Endometrium (tissue), 2 donors: ENCODE measurements at regions not wholly inside any gene's neighbourhood (a gene's known extent, or its start where the extent isn't known, plus 50 kb on each side); places are given as distances from the start of the nearest gene placed in this dataset.
A peak's percentile ranks its signal among the peaks of the same experiment; 100 is the strongest.
"Not testable (repeated sequence)": the region's sequence is repeated elsewhere in the genome, so short reads cannot be mapped to it uniquely, and the experiment has no call there.

Experiments used
- FAIRE-seq: peaks from 2 replicates; lab custom pipeline; 2012; peaks lifted over from hg19 to GRCh38; lab: Jason Lieb, UNC
- donor health status: control.
- donor health status: control.

- FAIRE-seq: no peak
These were observed 388.2 kb downstream of the PTPRU start for GRCh38 chr1:29624320-29625083.

DNA sequence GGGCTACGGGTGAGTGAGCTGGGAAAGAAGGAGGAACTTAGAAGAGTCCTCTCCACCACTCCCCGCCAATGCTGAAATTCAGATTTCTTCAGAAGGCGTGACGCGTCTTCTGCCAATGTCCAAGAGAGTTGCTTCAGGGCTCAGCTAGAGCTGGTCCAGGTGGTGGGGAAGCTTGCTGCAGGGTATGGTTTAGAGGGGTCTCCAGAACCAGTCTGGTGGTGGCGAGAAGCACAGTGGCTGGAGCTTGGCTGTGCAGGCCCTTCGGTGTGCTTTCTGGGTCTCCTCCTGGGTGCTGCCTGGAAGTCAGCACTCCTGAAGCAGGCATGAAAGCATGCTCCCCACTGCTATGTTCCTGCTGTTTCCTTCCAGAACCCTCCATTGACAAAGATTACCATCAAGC is 387.2 kb downstream of the PTPRU start:
- FAIRE-seq: no peak

DNA sequence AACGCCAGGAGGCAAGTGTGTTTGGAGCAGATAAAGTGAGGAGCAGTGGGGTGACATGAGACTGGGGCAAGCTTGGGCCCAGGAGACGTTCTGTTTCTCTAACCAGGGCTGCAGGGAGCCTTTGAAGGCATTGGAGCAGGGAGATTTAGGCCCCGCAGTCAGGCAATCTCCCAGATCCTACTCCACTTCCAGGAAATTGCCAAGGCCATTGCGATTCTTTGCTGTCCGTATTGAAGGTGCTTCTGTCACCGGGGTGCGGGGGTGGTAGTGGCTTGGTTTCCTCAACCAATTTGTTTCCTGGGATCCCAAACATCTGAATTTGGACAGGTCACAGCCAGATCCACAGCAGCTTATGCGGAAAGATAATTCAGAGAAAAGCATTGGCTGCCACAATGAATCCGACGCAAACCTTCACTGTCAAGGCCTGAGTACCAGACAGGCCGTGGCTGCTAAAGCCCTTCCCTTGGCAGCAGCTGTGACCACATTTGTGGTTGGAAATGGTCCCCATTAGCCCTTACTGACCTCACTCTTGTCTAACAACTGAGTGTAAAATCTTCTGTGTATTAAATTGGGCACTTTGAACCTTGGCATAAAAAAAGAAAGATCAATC is 385.6 kb downstream of the PTPRU start:
- no peak for FAIRE-seq

- no peak for FAIRE-seq
These were observed 384.3 kb downstream of the PTPRU start for GRCh38 chr1:29620631-29621030.

GRCh38 chr1:29607236-29607635 is 370.9 kb downstream of the PTPRU start:
- peak; percentile 94 for FAIRE-seq

DNA sequence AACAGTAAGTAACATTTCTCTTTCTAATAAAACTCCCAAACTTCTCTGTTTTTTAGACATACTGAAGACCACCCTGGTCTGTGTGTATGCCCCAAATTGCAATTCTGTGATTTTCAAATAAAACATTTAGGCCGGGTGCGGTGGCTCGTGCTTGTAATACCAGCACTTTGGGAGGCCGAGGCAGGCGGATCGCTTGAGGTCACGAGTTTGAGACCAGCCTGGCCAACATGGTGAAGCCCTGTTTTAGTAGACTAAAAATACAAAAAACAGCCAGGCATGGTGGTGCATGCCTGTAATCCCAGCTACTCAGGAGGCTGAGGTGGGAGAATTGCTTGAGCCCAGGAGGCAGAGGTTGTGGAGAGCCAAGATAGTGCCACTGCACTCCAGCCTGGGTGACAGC is 368.5 kb downstream of the PTPRU start:
- FAIRE-seq: not testable (repeated sequence)

GRCh38 chr1:29603622-29604021 is 367.3 kb downstream of the PTPRU start:
- no peak for FAIRE-seq

GRCh38 chr1:29602203-29602602 is 365.9 kb downstream of the PTPRU start:
- no peak for FAIRE-seq

DNA sequence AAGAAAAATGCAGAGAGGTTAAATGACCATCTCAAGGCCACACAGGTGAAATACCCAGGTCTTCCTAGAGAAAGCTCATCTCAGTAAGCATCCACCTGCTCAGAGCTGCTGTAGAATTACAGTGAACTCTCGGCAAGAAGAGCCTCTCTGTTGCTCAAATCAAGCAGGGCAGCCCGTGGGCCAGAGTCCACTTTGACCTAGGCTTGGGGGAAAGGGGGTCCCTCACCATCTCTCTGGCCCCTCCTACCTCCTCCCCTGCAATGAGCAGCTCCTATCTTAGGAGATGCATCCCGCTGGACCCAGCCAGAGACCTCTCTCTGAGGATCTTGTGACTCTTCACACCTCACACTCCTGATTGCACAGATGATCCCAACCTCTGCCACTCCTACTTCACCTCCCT is 364.7 kb downstream of the PTPRU start:
- FAIRE-seq: no peak

- no peak for FAIRE-seq
These were observed 363.5 kb downstream of the PTPRU start for GRCh38 chr1:29599826-29600225.

DNA sequence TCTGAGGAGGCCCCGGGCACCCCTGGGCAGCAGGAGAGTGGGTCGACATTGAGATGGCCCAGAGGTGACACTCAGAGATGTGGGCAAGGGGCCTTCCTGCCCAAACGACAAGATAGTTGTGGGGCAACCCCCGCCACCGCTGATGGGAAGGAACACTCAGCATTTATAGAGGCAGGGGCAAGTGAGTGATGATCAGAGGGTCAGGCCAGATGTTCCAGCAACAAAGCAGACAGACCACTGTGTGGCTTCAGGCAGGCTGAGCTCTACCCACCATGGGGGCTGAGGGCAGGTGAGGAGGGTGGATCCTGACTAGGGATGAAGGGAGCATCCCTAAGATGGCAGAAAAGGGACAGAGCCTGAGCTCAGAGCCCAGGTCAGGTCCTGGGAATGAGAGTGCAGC is 362.7 kb downstream of the PTPRU start:
- FAIRE-seq: no peak

- FAIRE-seq: no peak
These were observed 361.5 kb downstream of the PTPRU start for GRCh38 chr1:29597861-29598260.

DNA sequence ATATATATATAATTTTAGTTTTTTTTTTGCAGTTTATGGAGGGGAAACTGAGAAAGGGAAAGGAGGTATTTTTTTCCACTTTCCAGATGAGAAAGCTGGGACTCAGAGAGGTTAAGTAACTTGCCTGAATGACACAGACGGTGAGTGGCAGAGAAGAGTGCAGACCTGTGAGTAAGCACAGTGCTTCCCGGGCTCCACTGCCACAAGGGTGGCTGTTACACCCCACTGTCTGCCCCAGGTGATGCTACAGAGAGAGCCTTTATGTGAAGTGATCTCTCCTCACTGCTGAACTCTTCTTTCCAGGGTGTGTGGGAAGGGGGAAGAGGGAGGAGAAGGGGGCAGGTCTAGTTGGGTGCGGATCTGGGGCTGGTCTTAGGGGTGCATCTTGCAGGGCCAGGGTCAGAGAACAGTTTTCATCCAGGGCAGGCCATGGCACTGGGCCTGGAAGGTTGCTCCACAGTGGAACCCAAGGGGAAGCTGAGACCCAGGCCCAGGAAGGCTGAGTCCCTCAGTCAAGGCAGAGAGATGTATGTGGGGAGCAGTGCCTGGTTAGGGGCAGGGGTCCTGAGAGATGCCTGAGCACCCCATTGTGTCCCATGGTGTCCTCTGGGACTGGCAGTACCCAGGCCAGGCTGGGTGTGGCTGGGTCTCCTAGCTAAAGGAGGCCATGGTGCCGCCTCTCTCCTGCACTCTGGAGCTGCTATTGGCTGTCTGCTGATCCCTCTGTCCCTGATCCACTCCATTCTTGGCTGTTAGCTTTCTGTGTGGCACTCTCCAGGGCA is 357.5 kb downstream of the PTPRU start:
- no peak for FAIRE-seq

DNA sequence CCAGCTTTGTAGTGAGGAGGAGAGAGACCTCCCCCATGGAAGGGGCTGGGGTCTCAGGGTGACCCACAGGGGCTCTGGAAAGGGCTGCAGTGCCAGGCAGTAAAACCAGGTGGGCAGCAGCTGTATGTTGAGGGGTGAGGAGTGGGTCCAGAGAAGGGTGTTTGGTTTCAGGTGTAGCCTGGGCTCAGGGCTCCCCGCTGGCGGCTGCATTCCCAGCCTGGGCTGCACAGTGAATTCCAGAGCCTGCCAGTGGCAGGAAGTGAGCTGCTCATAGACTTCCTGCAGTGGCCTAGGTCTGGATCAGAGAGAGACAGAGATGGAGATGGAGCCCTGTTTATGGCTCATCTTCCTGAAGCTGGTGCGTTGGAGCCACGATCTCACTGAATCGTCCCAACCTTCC is 356.4 kb downstream of the PTPRU start:
- no peak for FAIRE-seq

DNA sequence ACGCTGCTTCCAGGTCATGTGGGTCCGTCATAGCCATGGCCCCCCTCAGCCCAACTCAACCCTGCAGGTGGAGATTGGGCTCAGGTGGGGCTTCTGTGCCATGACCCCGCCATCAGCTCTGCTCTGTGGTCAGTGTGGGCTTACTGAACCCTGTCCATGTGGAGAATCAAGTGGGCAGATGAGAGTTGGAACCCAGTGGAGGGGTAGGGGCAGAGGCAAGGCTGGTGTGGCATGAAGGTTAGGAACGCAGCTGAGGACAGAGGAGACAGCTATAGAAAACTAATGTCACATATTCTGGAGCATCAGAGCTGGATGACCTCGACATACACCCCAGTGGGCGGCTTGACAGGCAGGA is 355.9 kb downstream of the PTPRU start:
- no peak for FAIRE-seq

DNA sequence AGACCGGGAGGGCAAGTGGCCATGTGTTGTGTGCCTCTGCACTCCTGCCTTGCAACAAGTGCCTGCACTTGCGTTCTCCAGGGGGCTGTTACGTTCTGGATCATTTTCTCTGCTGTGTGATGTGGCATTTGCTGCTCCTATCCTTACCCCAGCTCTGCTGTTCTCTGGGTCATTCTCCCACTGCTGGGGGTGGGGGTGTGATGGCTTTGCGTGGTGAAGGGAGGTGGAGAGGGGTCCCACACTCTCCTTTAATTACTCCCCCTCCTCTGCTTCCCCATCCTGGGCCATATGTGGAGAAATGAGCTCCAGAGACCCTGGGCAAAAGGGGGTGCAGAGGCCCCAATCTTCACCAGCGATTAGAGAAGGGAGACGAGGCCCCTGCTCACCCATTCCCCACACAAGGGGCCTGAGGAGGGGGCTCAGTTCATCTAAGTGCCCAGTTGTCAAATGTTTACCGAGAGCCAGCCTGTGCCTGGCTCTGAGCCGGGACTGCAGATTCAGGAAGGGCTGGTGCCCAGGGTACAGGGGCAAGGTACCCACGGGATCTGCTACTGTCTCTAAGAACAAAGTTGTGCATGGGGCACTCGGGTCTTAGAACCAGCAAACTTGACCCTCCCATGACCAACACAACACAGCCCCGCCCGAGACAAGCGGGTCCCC is 355.4 kb downstream of the PTPRU start:
- no peak for FAIRE-seq

DNA sequence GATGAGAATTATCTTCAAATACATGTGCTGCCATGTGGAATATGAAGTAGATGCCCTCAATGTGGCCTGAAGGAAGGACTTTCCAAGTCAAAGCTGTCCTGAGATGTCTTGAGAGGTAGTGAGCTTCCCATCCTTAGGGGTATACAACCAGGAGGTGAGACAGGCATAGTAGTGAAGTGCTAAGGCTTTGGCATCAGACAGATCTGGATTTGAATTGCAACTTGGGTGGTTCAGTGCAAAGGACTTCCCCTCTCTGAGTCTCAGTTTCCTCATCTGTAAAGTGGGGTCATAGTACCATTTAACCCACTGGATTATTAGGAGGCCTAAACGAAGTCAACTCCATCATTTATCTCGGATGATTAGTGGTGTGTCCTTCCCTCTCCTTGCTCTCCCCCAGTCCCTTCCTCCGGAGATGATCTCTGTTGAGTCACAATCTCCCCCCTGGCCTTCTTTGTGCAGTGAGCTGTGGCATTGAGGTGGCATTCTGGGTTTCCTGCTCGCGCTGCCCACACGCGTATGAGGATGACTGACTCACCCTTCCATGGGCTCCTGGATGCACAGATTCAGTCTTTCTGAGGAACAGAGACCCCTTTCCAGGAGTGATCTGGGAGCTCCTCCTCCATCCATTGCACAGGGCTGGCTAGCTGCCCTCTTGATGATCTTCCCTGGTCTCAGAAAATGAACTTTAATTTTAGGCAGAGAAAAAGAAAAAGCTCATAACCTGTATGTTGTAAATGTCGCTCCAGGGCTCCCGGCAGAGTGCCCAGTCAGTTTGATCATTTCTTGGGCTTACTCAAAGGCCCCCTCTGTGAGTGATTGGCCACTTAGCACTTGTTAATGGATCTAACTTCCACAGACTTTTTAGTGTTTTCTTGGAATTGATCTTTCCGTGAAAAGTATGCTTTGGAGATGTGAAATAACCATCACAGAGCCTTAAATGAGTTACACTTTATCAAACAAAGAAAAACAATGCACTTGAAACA is 354.6 kb downstream of the PTPRU start:
- FAIRE-seq: no peak

- FAIRE-seq: not testable (repeated sequence)
These were observed 353.4 kb downstream of the PTPRU start for GRCh38 chr1:29589716-29590115.

- no peak for FAIRE-seq
These were observed 350.8 kb downstream of the PTPRU start for GRCh38 chr1:29586991-29587745.

- FAIRE-seq: no peak
These were observed 349.9 kb downstream of the PTPRU start for GRCh38 chr1:29586215-29586614.

- no peak for FAIRE-seq
These were observed 349.3 kb downstream of the PTPRU start for GRCh38 chr1:29585656-29586055.
